Breast epithelium (tissue), 4 donors: ENCODE measurements at regions not wholly inside any gene's neighbourhood (a gene's known extent, or its start where the extent isn't known, plus 50 kb on each side); places are given as distances from the start of the nearest gene placed in this dataset.
"Not testable (repeated sequence)": the region's sequence is repeated elsewhere in the genome, so short reads cannot be mapped to it uniquely, and the experiment has no call there.

ENCODE experiments used
- DNase-seq, 2 donors: peaks; one replicate each; pipeline ENCODE4 v3.0.0-alpha.2; 2019; ENCODE audit warnings: low spot score in 2 of 2
- H3K27ac ChIP-seq, 2 donors: fragments of 200-600 bp; sonication (generic) in 1 of 2; one replicate each; pipeline ENCODE4 v1.5.1; 2016 to 2019; ENCODE audit warnings: mild to moderate bottlenecking in 1 of 2
- H3K27me3 ChIP-seq, 2 donors: fragments of 200-600 bp; sonication (generic) in 1 of 2; one replicate each; pipeline versions ENCODE4 v1.5.1 to v1.6.0; 2017 to 2019; ENCODE audit warnings: control low read depth in 1 of 2, mild to moderate bottlenecking in 1 of 2
- H3K36me3 ChIP-seq: fragments of 200-600 bp; one replicate; pipeline ENCODE4 v1.5.1; 2019
- H3K4me1 ChIP-seq, 2 donors: fragments of 200-600 bp; sonication (generic); one replicate each; pipeline ENCODE4 v1.5.1; 2016 to 2019; ENCODE audit warnings: control low read depth in 1 of 2
- H3K4me3 ChIP-seq, 3 donors: fragments of 200-600 bp; sonication (generic); 1 replicate in 2 of 3; 2 replicates in 1 of 3; pipeline ENCODE4 v1.5.1; 2016 to 2019; ENCODE audit warnings: mild to moderate bottlenecking in 3 of 3, moderate library complexity in 2 of 3
- H3K9me3 ChIP-seq, 2 donors: fragments of 200-600 bp; sonication (generic) in 1 of 2; one replicate each; pipeline ENCODE4 v1.5.1; 2016 to 2019; ENCODE audit warnings: control low read depth in 1 of 2
- CTCF ChIP-seq, 3 donors: fragments of 450-650 bp; IDR thresholded peaks; one replicate each; pipeline ENCODE4 v1.5.1; 2016 to 2017; ENCODE audit warnings: antibody characterized with exemption in 3 of 3, mild to moderate bottlenecking in 3 of 3, moderate library complexity in 3 of 3
- POLR2A ChIP-seq: fragments of 450-650 bp; IDR thresholded peaks from one replicate; pipeline ENCODE4 v1.6.1; 2016; ENCODE audit warnings: antibody characterized with exemption, mild to moderate bottlenecking, moderate library complexity
- POLR2AphosphoS5 ChIP-seq, 3 donors: sonication (generic); formaldehyde crosslinking; IDR thresholded peaks; one replicate each; pipeline ENCODE4 v1.6.1; 2017; ENCODE audit warnings: antibody characterized with exemption in 3 of 3
- intact Hi-C: fragments of 100-400 bp; cut with DNase I; formaldehyde crosslinking; loops from one replicate; pipeline ENCODE4 v1.15.1; 2023; ENCODE audit warnings: low total_unique reads

- no peak for DNase-seq
- peaks cover 0 to 3% of the 10 kb centered on the region in 2 donors for H3K9me3 ChIP-seq
- H3K4me1 ChIP-seq, result no peaks in the 10 kb centered on the region
- TF ChIP-seq POLR2A (no peak), CTCF (IDR thresholded peaks at IDR 0.05) (no peak), POLR2AphosphoS5 (IDR thresholded peaks at IDR 0.05) (no peak)
- intact Hi-C loops, result no loop called here
- no peaks in the 10 kb centered on the region for H3K36me3 ChIP-seq
- H3K27me3 ChIP-seq, result no peaks in the 10 kb centered on the region
- H3K4me3 ChIP-seq, result no peak overlapping the region
- no peak overlapping the region for H3K27ac ChIP-seq
These were observed 1156.3 kb upstream of the SEL1L start for GRCh38 chr14:82689948-82690347.

- DNase-seq, intact Hi-C loops: not testable (repeated sequence)
These were observed 1157.5 kb upstream of the SEL1L start for GRCh38 chr14:82691191-82691590.

GRCh38 chr14:82694820-82695219, 1161.2 kb upstream of the SEL1L start:
- Histone ChIP-seq H3K4me1 (no peaks in the 10 kb centered on the region), H3K4me3 (no peak overlapping the region), H3K9me3 (peaks cover 0 to 3% of the 10 kb centered on the region in 2 donors), H3K27me3 (no peaks in the 10 kb centered on the region), H3K36me3 (no peaks in the 10 kb centered on the region), H3K27ac (no peak overlapping the region)
- DNase-seq, result no peak
- intact Hi-C loops, result no loop called here
- TF ChIP-seq CTCF (IDR thresholded peaks at IDR 0.05), result no peak
- TF ChIP-seq POLR2A, result no peak
- TF ChIP-seq POLR2AphosphoS5 (IDR thresholded peaks at IDR 0.05), result no peak

More at GRCh38 chr14:82691191-82691590, 1157.5 kb upstream of the SEL1L start:
- not testable (repeated sequence) for H3K4me3 ChIP-seq, H3K36me3 ChIP-seq, H3K27me3 ChIP-seq, H3K9me3 ChIP-seq, H3K4me1 ChIP-seq, H3K27ac ChIP-seq

- intact Hi-C loops, result no loop called here
These were observed 1170.6 kb upstream of the SEL1L start for GRCh38 chr14:82704218-82704617.

GRCh38 chr14:82710267-82710841, 1176.7 kb upstream of the SEL1L start:
- no peak for TF ChIP-seq POLR2A
- TF ChIP-seq POLR2AphosphoS5 (IDR thresholded peaks at IDR 0.05), result no peak
- peak in 2 of 3 donors; percentile 46 to 63 for TF ChIP-seq CTCF (IDR thresholded peaks at IDR 0.05)
- Histone ChIP-seq H3K9me3 (peaks cover 0 to 6% of the 10 kb centered on the region in 2 donors), H3K36me3 (no peaks in the 10 kb centered on the region), H3K27ac (no peak overlapping the region), H3K4me3 (no peak overlapping the region), H3K4me1 (no peaks in the 10 kb centered on the region), H3K27me3 (no peaks in the 10 kb centered on the region)
- DNase-seq, result peak; percentile 23 to 59
- intact Hi-C loops, result no loop called here

More at GRCh38 chr14:82704218-82704617, 1170.6 kb upstream of the SEL1L start:
- Histone ChIP-seq H3K27ac (no peak overlapping the region), H3K36me3 (no peaks in the 10 kb centered on the region), H3K27me3 (no peaks in the 10 kb centered on the region), H3K9me3 (peaks cover 3 to 11% of the 10 kb centered on the region in 2 donors), H3K4me1 (no peaks in the 10 kb centered on the region), H3K4me3 (no peak overlapping the region)
- TF ChIP-seq CTCF (IDR thresholded peaks at IDR 0.05), result no peak
- TF ChIP-seq POLR2A, result no peak
- no peak for TF ChIP-seq POLR2AphosphoS5 (IDR thresholded peaks at IDR 0.05)
- no peak for DNase-seq

- Histone ChIP-seq H3K27me3 (no peaks in the 10 kb centered on the region), H3K36me3 (no peaks in the 10 kb centered on the region), H3K27ac (no peak overlapping the region), H3K4me3 (no peak overlapping the region), H3K9me3 (no peaks in the 10 kb centered on the region), H3K4me1 (no peaks in the 10 kb centered on the region)
- intact Hi-C loops, result no loop called here
- DNase-seq, result no peak
- TF ChIP-seq CTCF (IDR thresholded peaks at IDR 0.05) (no peak), POLR2A (no peak), POLR2AphosphoS5 (IDR thresholded peaks at IDR 0.05) (no peak)
These were observed 1186.0 kb upstream of the SEL1L start for GRCh38 chr14:82719617-82720016.
